ENCODE measurements at regions not wholly inside any gene's neighbourhood (a gene's known extent, or its start where the extent isn't known, plus 50 kb on each side); places are given as distances from the start of the nearest gene placed in this dataset.

GRCh38 chr9:3647652-3648051 lies 121.9 kb upstream of the RFX3 start:
- TF ChIP-seq CTCF (IDR thresholded peaks at IDR 0.05), result no peak
- no peak for TF ChIP-seq EP300 (IDR thresholded peaks at IDR 0.05)
- TF ChIP-seq POLR2A (IDR thresholded peaks at IDR 0.05), result no peak

Data from ovary (tissue), 3 donors.